HG03095 (cell line): ENCODE measurements at regions not wholly inside any gene's neighbourhood (a gene's known extent, or its start where the extent isn't known, plus 50 kb on each side); places are given as distances from the start of the nearest gene placed in this dataset.

ENCODE experiments used
- ATAC-seq: cut with Tn5 transposase; IDR thresholded peaks from one replicate; pipeline ENCODE4 v1.9.1; 2021; ENCODE audit warnings: moderate library complexity; ENCODE audit not compliant: unreplicated experiment

- no peak for ATAC-seq
Observed at GRCh38 chr4:187175197-187175596, 451.5 kb upstream of the FAT1 start.

- ATAC-seq = no peak
Observed at GRCh38 chr4:187176261-187176910, 452.7 kb upstream of the FAT1 start.

GRCh38 chr4:187178084-187178483 lies 454.4 kb upstream of the FAT1 start:
- ATAC-seq = no peak

GRCh38 chr4:187178587-187178986 lies 454.9 kb upstream of the FAT1 start:
- no peak for ATAC-seq

GRCh38 chr4:187179086-187180058 lies 455.7 kb upstream of the FAT1 start:
- ATAC-seq = no peak

- ATAC-seq = no peak
Observed at GRCh38 chr4:187181054-187181453, 457.4 kb upstream of the FAT1 start.

GRCh38 chr4:187183346-187183745 lies 459.7 kb upstream of the FAT1 start:
- no peak for ATAC-seq

- ATAC-seq = no peak
Observed at GRCh38 chr4:187183826-187184225, 460.2 kb upstream of the FAT1 start.

- no peak for ATAC-seq
Observed at GRCh38 chr4:187184508-187184907, 460.9 kb upstream of the FAT1 start.

GRCh38 chr4:187188118-187188517 lies 464.5 kb upstream of the FAT1 start:
- ATAC-seq = no peak

- ATAC-seq = no peak
Observed at GRCh38 chr4:187188741-187189140, 465.1 kb upstream of the FAT1 start.

- no peak for ATAC-seq
Observed at GRCh38 chr4:187190390-187190789, 466.7 kb upstream of the FAT1 start.

GRCh38 chr4:187191676-187192075 lies 468.0 kb upstream of the FAT1 start:
- no peak for ATAC-seq

- no peak for ATAC-seq
Observed at GRCh38 chr4:187192266-187192665, 468.6 kb upstream of the FAT1 start.

- no peak for ATAC-seq
Observed at GRCh38 chr4:187193141-187193540, 469.5 kb upstream of the FAT1 start.

GRCh38 chr4:187204389-187204918 lies 480.8 kb upstream of the FAT1 start:
- no peak for ATAC-seq

- ATAC-seq = no peak
Observed at GRCh38 chr4:187207931-187208330, 484.3 kb upstream of the FAT1 start.

- no peak for ATAC-seq
Observed at GRCh38 chr4:187208651-187209050, 485.0 kb upstream of the FAT1 start.

GRCh38 chr4:187209921-187210613 lies 486.4 kb upstream of the FAT1 start:
- ATAC-seq = no peak

GRCh38 chr4:187212446-187213080 lies 488.9 kb upstream of the FAT1 start:
- no peak for ATAC-seq

- no peak for ATAC-seq
Observed at GRCh38 chr4:187215438-187215837, 491.8 kb upstream of the FAT1 start.
